ENCODE measurements at regions not wholly inside any gene's neighbourhood (a gene's known extent, or its start where the extent isn't known, plus 50 kb on each side); places are given as distances from the start of the nearest gene placed in this dataset.

GRCh38 chr2:120904830-120905234, 169.2 kb downstream of the GLI2 start:
- no peaks in the 10 kb centered on the region for H3K27me3 ChIP-seq
- no peaks in the 10 kb centered on the region for H3K9me3 ChIP-seq
- H3K4me3 ChIP-seq, result no peak overlapping the region
- H3K36me3 ChIP-seq, result no peaks in the 10 kb centered on the region
- DNase-seq, result no peak
- no peak for TF ChIP-seq EP300 (IDR thresholded peaks at IDR 0.05)
- no peak for TF ChIP-seq POLR2AphosphoS5 (IDR thresholded peaks at IDR 0.05)
- TF ChIP-seq, protein P1, sequence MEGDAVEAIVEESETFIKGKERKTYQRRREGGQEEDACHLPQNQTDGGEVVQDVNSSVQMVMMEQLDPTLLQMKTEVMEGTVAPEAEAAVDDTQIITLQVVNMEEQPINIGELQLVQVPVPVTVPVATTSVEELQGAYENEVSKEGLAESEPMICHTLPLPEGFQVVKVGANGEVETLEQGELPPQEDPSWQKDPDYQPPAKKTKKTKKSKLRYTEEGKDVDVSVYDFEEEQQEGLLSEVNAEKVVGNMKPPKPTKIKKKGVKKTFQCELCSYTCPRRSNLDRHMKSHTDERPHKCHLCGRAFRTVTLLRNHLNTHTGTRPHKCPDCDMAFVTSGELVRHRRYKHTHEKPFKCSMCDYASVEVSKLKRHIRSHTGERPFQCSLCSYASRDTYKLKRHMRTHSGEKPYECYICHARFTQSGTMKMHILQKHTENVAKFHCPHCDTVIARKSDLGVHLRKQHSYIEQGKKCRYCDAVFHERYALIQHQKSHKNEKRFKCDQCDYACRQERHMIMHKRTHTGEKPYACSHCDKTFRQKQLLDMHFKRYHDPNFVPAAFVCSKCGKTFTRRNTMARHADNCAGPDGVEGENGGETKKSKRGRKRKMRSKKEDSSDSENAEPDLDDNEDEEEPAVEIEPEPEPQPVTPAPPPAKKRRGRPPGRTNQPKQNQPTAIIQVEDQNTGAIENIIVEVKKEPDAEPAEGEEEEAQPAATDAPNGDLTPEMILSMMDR (IDR thresholded peaks at IDR 0.05), result no peak
- TF ChIP-seq POLR2A (IDR thresholded peaks at IDR 0.05), result no peak
- peaks cover 0 to 3% (median 0%) of the 10 kb centered on the region in 4 donors for H3K4me1 ChIP-seq
- H3K27ac ChIP-seq, result no peak overlapping the region
- ATAC-seq (ENCODE audit: low FRiP score in 2 of 2), result no peak
- 55 to 65% methylated on average over 5 of the region's 5 CpGs for WGBS, 2 donors

- ATAC-seq (ENCODE audit: low FRiP score in 2 of 2) (no peak), DNase-seq (no peak)
- Histone ChIP-seq H3K27me3 (no peaks in the 10 kb centered on the region), H3K4me3 (no peak overlapping the region), H3K27ac (no peak overlapping the region), H3K36me3 (no peaks in the 10 kb centered on the region), H3K9me3 (no peaks in the 10 kb centered on the region), H3K4me1 (peaks cover 0 to 3% (median 0%) of the 10 kb centered on the region in 4 donors)
- no peak for TF ChIP-seq POLR2A (IDR thresholded peaks at IDR 0.05)
- TF ChIP-seq, protein P1 (IDR thresholded peaks at IDR 0.05), result no peak
- no peak for TF ChIP-seq POLR2AphosphoS5 (IDR thresholded peaks at IDR 0.05)
- TF ChIP-seq EP300 (IDR thresholded peaks at IDR 0.05), result no peak
- 57 to 82% methylated on average over 4 to 5 of the region's 5 CpGs for whole genome bisulfite sequencing, 2 donors
These were observed 169.6 kb downstream of the GLI2 start for GRCh38 chr2:120905298-120905697.

DNA sequence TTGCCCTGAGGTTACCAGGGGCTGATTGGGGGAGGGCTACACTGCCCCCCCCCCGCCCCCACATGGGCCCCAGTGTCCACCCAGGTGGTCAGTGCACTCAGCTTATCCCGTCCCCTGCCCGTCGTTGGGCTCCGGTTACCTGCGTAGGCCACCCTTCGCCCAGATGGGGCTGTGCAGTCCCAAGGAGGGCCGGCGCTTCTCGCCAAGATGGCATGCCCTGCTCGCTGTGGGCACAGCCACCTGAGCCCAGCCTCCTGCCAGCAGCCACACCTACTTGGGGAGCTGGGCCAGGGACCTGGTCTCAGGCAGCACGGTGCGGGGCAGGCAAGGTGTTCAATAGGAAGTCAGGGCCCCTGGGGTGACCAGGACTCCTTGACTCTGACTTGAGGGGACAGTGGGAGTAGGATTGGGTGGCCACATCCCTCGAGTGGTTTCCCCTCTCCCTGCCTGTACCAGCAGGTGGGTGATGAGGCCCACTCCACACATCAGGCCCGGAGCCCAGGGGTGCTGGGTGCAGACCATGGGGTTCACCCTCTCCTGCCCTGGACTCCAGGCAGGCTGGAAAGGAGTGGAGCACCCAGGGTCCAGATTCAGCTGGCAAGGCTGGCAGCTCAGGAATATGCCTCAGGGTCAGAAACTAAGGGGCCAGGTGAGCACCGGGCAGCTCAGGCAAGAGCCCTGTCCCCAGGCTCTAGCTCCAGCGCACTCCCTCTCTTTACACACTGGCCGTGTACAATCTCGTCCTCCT, 170.3 kb downstream of the GLI2 start:
- H3K36me3 ChIP-seq, result no peaks in the 10 kb centered on the region
- H3K27ac ChIP-seq, result no peak overlapping the region
- DNase-seq, result peak in 1 of 2 donors; percentile 75
- 83 to 86% methylated on average over 4 to 17 of the region's 19 CpGs for WGBS, 2 donors
- TF ChIP-seq, protein P1 (IDR thresholded peaks at IDR 0.05), result no peak
- TF ChIP-seq POLR2AphosphoS5 (IDR thresholded peaks at IDR 0.05) (no peak), POLR2A (IDR thresholded peaks at IDR 0.05) (no peak), EP300 (IDR thresholded peaks at IDR 0.05) (no peak)
- ATAC-seq (ENCODE audit: low FRiP score in 2 of 2), result no peak
- no peaks in the 10 kb centered on the region for H3K9me3 ChIP-seq
- H3K4me1 ChIP-seq, result peaks cover 0 to 3% (median under 1%) of the 10 kb centered on the region in 4 donors
- H3K27me3 ChIP-seq, result no peaks in the 10 kb centered on the region
- no peak overlapping the region for H3K4me3 ChIP-seq

DNA sequence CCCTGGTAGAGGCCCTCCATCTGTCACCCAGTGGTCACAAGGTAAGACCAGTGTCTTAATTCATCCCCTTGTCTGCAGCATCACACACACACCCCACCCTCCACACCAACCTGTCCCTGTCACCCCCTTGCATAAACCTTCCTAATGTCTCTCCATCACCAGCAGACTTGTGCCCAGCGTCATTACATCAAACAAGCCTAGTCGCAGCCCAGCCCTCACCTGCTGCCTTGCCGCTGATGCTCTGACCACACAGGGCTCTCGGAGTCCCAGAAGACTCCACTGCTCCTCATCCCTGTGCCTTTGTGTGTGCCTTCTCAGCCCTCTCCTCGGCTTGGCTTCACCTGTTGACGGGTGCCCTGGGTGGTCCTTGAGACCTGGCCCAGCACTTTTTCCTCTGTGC, 171.2 kb downstream of the GLI2 start:
- ATAC-seq (ENCODE audit: low FRiP score in 2 of 2) (no peak), DNase-seq (no peak)
- no peaks in the 10 kb centered on the region for H3K9me3 ChIP-seq
- TF ChIP-seq, protein P1 (IDR thresholded peaks at IDR 0.05), result no peak
- TF ChIP-seq POLR2A (IDR thresholded peaks at IDR 0.05) (no peak), EP300 (IDR thresholded peaks at IDR 0.05) (no peak), POLR2AphosphoS5 (IDR thresholded peaks at IDR 0.05) (no peak)
- H3K27ac ChIP-seq, result no peak overlapping the region
- no peaks in the 10 kb centered on the region for H3K36me3 ChIP-seq
- no peaks in the 10 kb centered on the region for H3K27me3 ChIP-seq
- H3K4me1 ChIP-seq, result peaks cover 2 to 7% (median 4%) of the 10 kb centered on the region in 4 donors
- 92 to 93% methylated on average over 6 of the region's 6 CpGs for WGBS, 2 donors
- H3K4me3 ChIP-seq, result no peak overlapping the region

GRCh38 chr2:120907822-120908221, 172.2 kb downstream of the GLI2 start:
- H3K36me3 ChIP-seq, result no peaks in the 10 kb centered on the region
- no peaks in the 10 kb centered on the region for H3K27me3 ChIP-seq
- H3K9me3 ChIP-seq, result no peaks in the 10 kb centered on the region
- H3K4me1 ChIP-seq, result peaks cover 3 to 14% (median 9%) of the 10 kb centered on the region in 4 donors
- DNase-seq, result no peak
- H3K27ac ChIP-seq, result no peak overlapping the region
- TF ChIP-seq EP300 (IDR thresholded peaks at IDR 0.05) (no peak), POLR2A (IDR thresholded peaks at IDR 0.05) (no peak)
- H3K4me3 ChIP-seq, result no peak overlapping the region
- ATAC-seq (ENCODE audit: low FRiP score in 2 of 2), result no peak
- WGBS, 2 donors, result 63 to 86% methylated on average over 2 to 4 of the region's 4 CpGs

All from upper lobe of left lung (tissue), 6 donors.